IMR-90 (cell line): ENCODE measurements at regions not wholly inside any gene's neighbourhood (a gene's known extent, or its start where the extent isn't known, plus 50 kb on each side); places are given as distances from the start of the nearest gene placed in this dataset.

Source experiments
- BHLHE40 ChIP-seq: fragments of 150-350 bp; IDR thresholded peaks from 2 replicates; pipeline ENCODE4 v1.6.1; 2016; ENCODE audit warnings: mild to moderate bottlenecking, low read depth, low read length
- MAZ ChIP-seq: IDR thresholded peaks from 2 replicates; pipeline ENCODE4 v1.6.1; 2012; ENCODE audit warnings: low read depth, mild to moderate bottlenecking, low read length, improper control_type of control experiment, moderate library complexity, borderline replicate concordance
- MXI1 ChIP-seq: IDR thresholded peaks from 2 replicates; pipeline ENCODE4 v1.6.1; 2012; ENCODE audit warnings: low read depth, mild to moderate bottlenecking, low read length, moderate library complexity, borderline replicate concordance
- POLR2A ChIP-seq: IDR thresholded peaks from 2 replicates; pipeline ENCODE4 v1.6.1; 2012; ENCODE audit warnings: mild to moderate bottlenecking, low read depth, low read length
- RAD21 ChIP-seq: IDR thresholded peaks from 2 replicates; pipeline ENCODE4 v1.6.1; 2012; ENCODE audit warnings: low read length, improper control_type of control experiment
- RCOR1 ChIP-seq: IDR thresholded peaks from 2 replicates; pipeline ENCODE4 v1.6.1; 2012; ENCODE audit warnings: mild to moderate bottlenecking, low read length, improper control_type of control experiment; ENCODE audit not compliant: insufficient replicate concordance
- SMC3 ChIP-seq: fragments of 150-350 bp; IDR thresholded peaks from 2 replicates; pipeline ENCODE4 v1.6.1; 2016; ENCODE audit warnings: low read depth, mild to moderate bottlenecking, antibody characterized with exemption, low read length, moderate library complexity
- TF ChIP-seq, protein P1 (sequence below): conservative IDR thresholded peaks from 2 replicates; pipeline ENCODE4 v1.5.1; 2012; ENCODE audit warnings: mild to moderate bottlenecking, low read depth, low read length, improper control_type of control experiment

- TF ChIP-seq, protein P1, sequence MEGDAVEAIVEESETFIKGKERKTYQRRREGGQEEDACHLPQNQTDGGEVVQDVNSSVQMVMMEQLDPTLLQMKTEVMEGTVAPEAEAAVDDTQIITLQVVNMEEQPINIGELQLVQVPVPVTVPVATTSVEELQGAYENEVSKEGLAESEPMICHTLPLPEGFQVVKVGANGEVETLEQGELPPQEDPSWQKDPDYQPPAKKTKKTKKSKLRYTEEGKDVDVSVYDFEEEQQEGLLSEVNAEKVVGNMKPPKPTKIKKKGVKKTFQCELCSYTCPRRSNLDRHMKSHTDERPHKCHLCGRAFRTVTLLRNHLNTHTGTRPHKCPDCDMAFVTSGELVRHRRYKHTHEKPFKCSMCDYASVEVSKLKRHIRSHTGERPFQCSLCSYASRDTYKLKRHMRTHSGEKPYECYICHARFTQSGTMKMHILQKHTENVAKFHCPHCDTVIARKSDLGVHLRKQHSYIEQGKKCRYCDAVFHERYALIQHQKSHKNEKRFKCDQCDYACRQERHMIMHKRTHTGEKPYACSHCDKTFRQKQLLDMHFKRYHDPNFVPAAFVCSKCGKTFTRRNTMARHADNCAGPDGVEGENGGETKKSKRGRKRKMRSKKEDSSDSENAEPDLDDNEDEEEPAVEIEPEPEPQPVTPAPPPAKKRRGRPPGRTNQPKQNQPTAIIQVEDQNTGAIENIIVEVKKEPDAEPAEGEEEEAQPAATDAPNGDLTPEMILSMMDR, result no peak
- TF ChIP-seq POLR2A (no peak), MAZ (no peak), RCOR1 (no peak), RAD21 (no peak), SMC3 (no peak), MXI1 (no peak), BHLHE40 (no peak)
Observed at GRCh38 chr2:60353406-60353800, 200.1 kb downstream of the BCL11A start.
